Esophagus muscularis mucosa (tissue), 4 donors: ENCODE measurements at regions not wholly inside any gene's neighbourhood (a gene's known extent, or its start where the extent isn't known, plus 50 kb on each side); places are given as distances from the start of the nearest gene placed in this dataset.

Experiments
- CTCF ChIP-seq, 3 experiments: fragments of 200-600 bp in 2 of 3; fragments of 450-650 bp in 1 of 3; sonication (generic) in 2 of 3; IDR thresholded peaks; one replicate each; pipeline ENCODE4 v1.5.1; 2017 to 2019; ENCODE audit warnings: antibody characterized with exemption in 3 of 3, mild to moderate bottlenecking in 2 of 3, moderate library complexity in 1 of 3
- EP300 ChIP-seq: sonication (generic); formaldehyde crosslinking; IDR thresholded peaks from one replicate; pipeline ENCODE4 v1.6.1; 2017; ENCODE audit warnings: antibody characterized with exemption
- POLR2A ChIP-seq: fragments of 450-650 bp; IDR thresholded peaks from one replicate; pipeline ENCODE4 v1.6.1; 2017; ENCODE audit warnings: antibody characterized with exemption, moderate library complexity, mild to moderate bottlenecking, low read depth
- POLR2AphosphoS5 ChIP-seq, 2 donors: sonication (generic); formaldehyde crosslinking; IDR thresholded peaks; one replicate each; pipeline ENCODE4 v1.6.1; 2017; ENCODE audit warnings: antibody characterized with exemption in 2 of 2

GRCh38 chr7:46391231-46392201 is 470.4 kb upstream of the IGFBP3 start:
- no peak for TF ChIP-seq POLR2AphosphoS5 (IDR thresholded peaks at IDR 0.05)
- TF ChIP-seq CTCF (IDR thresholded peaks at IDR 0.05): no peak
- no peak for TF ChIP-seq POLR2A
- no peak for TF ChIP-seq EP300
